ENCODE measurements at regions not wholly inside any gene's neighbourhood (a gene's known extent, or its start where the extent isn't known, plus 50 kb on each side); places are given as distances from the start of the nearest gene placed in this dataset.

DNA sequence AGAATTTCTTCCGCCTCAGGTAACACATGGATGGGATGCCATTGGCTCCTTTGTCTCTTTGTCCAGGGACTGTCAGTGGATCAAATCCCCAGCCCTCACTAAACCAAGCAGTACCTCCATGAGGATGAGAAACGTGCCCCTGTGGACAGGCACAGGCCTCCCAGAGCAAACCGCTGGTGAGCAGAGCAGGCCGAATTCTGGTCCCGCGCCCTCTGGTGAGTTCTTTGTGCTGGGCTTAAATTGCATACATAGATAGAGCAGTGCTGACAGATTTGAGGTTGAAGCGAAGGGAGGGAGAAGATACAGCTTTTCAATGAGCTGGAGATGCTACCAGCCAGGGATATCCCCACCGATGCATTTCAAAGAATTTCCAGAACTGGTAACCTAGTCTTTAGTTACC, 143.8 kb downstream of the HSD17B3 start:
- TF ChIP-seq YY1 (IDR thresholded peaks at IDR 0.05; ENCODE audit: low read depth) (no peak), TCF12 (IDR thresholded peaks at IDR 0.05; ENCODE audit: low read depth) (no peak), FOXM1 (IDR thresholded peaks at IDR 0.05; ENCODE audit: borderline replicate concordance, low read depth) (no peak)

DNA sequence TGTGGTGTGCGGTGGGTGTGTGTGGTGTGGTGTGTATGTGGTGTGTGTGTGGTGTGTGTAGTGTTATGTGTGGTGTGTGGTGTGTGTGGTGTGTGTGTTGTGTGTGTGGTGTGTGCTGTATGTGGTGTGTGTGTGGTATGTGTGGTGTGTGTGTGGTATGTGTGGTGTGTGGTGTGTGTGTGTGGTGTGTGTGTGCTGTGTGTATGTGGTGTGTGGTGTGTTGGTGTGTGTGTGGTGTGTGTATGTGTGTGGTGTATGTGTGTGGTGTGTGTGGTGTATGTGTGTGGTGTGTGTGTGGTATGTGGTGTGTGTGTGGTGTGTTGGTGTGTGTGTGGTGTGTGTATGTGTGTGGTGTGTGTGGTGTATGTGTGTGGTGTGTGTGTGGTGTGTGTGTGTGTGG, 144.3 kb downstream of the HSD17B3 start:
- TF ChIP-seq RAD21 (IDR thresholded peaks at IDR 0.05; ENCODE audit: low read depth), result no peak
- TF ChIP-seq NFIC (IDR thresholded peaks at IDR 0.05), result no peak
- no peak for TF ChIP-seq EGR1 (IDR thresholded peaks at IDR 0.05)
- TF ChIP-seq CEBPB (IDR thresholded peaks at IDR 0.05), result no peak

GRCh38 chr9:96156171-96156974, 145.6 kb downstream of the HSD17B3 start:
- no peak for TF ChIP-seq YY1 (IDR thresholded peaks at IDR 0.05; ENCODE audit: low read depth)
- TF ChIP-seq RAD21 (IDR thresholded peaks at IDR 0.05; ENCODE audit: low read depth), result no peak
- no peak for TF ChIP-seq FOXM1 (IDR thresholded peaks at IDR 0.05; ENCODE audit: borderline replicate concordance, low read depth)
- no peak for TF ChIP-seq TAF1 (IDR thresholded peaks at IDR 0.05; ENCODE audit: low read depth)
- no peak for TF ChIP-seq EGR1 (IDR thresholded peaks at IDR 0.05)
- TF ChIP-seq CREB1 (IDR thresholded peaks at IDR 0.05; ENCODE audit: low read depth), result no peak
- TF ChIP-seq TEAD4 (IDR thresholded peaks at IDR 0.05), result no peak
- TF ChIP-seq CEBPB (IDR thresholded peaks at IDR 0.05), result no peak
- TF ChIP-seq ZBTB7A (IDR thresholded peaks at IDR 0.05; ENCODE audit: low read depth), result no peak
- no peak for TF ChIP-seq TCF12 (IDR thresholded peaks at IDR 0.05; ENCODE audit: low read depth)
- TF ChIP-seq, protein P1, sequence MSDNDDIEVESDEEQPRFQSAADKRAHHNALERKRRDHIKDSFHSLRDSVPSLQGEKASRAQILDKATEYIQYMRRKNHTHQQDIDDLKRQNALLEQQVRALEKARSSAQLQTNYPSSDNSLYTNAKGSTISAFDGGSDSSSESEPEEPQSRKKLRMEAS (IDR thresholded peaks at IDR 0.05), result no peak
- no peak for TF ChIP-seq REST (IDR thresholded peaks at IDR 0.05; ENCODE audit: low read depth)
- no peak for TF ChIP-seq EP300 (IDR thresholded peaks at IDR 0.05; ENCODE audit: borderline replicate concordance)

DNA sequence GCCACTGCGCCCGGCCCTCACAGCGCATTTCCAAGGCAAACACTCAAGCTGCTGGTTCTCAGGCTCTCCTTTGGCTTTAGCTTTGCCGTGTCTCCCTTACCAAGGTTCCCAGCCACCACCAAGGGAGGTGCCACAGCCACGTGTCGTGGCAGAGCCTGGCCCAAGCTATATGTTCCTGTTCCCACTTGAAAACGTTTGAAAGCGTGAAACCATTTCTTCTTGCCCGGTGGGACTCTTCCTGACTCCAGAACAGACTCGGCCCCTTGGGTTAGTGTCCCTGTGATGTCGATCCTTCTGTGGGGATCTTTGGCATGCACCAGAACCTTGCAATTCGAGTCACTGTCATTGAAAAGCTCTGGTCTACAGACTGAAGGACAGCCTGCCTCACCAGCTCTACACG, 147.9 kb downstream of the HSD17B3 start:
- TF ChIP-seq TAF1 (IDR thresholded peaks at IDR 0.05; ENCODE audit: low read depth) (no peak), EGR1 (IDR thresholded peaks at IDR 0.05) (no peak), TCF12 (IDR thresholded peaks at IDR 0.05; ENCODE audit: low read depth) (no peak), REST (IDR thresholded peaks at IDR 0.05; ENCODE audit: low read depth) (no peak), USF1 (IDR thresholded peaks at IDR 0.05) (no peak), RAD21 (IDR thresholded peaks at IDR 0.05; ENCODE audit: low read depth) (no peak), TEAD4 (IDR thresholded peaks at IDR 0.05) (no peak), CEBPB (IDR thresholded peaks at IDR 0.05) (no peak), FOXM1 (IDR thresholded peaks at IDR 0.05; ENCODE audit: borderline replicate concordance, low read depth) (no peak), ZBTB7A (IDR thresholded peaks at IDR 0.05; ENCODE audit: low read depth) (no peak), EP300 (IDR thresholded peaks at IDR 0.05; ENCODE audit: borderline replicate concordance) (no peak), YY1 (IDR thresholded peaks at IDR 0.05; ENCODE audit: low read depth) (no peak)
- TF ChIP-seq, protein P1 (IDR thresholded peaks at IDR 0.05), result no peak

DNA sequence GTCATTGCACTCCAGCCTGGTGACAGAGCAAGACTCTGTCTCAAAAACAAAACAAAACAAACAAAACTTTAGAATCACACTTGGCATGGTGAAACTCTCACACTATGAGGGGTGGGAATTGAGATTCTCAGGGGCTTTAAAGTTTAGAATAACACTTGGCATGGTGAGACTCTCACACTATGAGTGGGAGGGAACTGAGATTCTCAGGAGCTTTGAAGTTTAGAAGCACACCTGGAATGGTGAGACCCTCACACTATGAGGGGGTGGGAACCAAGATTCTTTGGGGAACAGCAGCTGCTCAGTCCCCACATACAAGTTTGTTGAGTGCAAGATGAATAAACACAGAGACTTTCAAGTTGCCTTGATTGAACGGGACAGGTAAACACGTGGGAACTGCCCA, 149.4 kb downstream of the HSD17B3 start:
- TF ChIP-seq CREB1 (IDR thresholded peaks at IDR 0.05; ENCODE audit: low read depth), result no peak
- no peak for TF ChIP-seq EP300 (IDR thresholded peaks at IDR 0.05; ENCODE audit: borderline replicate concordance)
- no peak for TF ChIP-seq ZBTB7A (IDR thresholded peaks at IDR 0.05; ENCODE audit: low read depth)

GRCh38 chr9:96150324-96151227, 151.4 kb downstream of the HSD17B3 start:
- TF ChIP-seq EGR1 (IDR thresholded peaks at IDR 0.05), result no peak
- no peak for TF ChIP-seq TCF12 (IDR thresholded peaks at IDR 0.05; ENCODE audit: low read depth)

Data from Ishikawa (cell line).